Activated naive CD4-positive, alpha-beta T cell treated with anti-CD3 and anti-CD28 coated beads, Interleukin-2, amount 50 U/mL, for 72 hours (primary cell): ENCODE measurements at regions not wholly inside any gene's neighbourhood (a gene's known extent, or its start where the extent isn't known, plus 50 kb on each side); places are given as distances from the start of the nearest gene placed in this dataset.
"Not testable (repeated sequence)": the region's sequence is repeated elsewhere in the genome, so short reads cannot be mapped to it uniquely, and the experiment has no call there.

Experiments used
- ATAC-seq, 2 donors: fragments of 150-1000 bp; cut with Tn5 transposase; 2 replicates each; pipeline ENCODE4 v1.10.0; 2021; ENCODE audit warnings: mild to moderate bottlenecking in 2 of 2, moderate library complexity in 2 of 2
- DNase-seq, 2 donors: peaks; one replicate each; pipeline ENCODE4 v3.0.0; 2021 to 2022; ENCODE audit warnings: low spot score in 2 of 2
- H3K27ac Mint-ChIP-seq, 2 donors: one replicate each; pipeline ENCODE4 v1.8.0; 2022; ENCODE audit warnings: mild to moderate bottlenecking in 2 of 2, mixed read lengths in 2 of 2
- H3K36me3 Mint-ChIP-seq, 2 donors: one replicate each; pipeline ENCODE4 v1.8.0; 2022; ENCODE audit warnings: mixed read lengths in 2 of 2
- H3K9me3 Mint-ChIP-seq, 2 donors: one replicate each; pipeline ENCODE4 v1.8.0; 2022; ENCODE audit warnings: mixed read lengths in 2 of 2

DNA sequence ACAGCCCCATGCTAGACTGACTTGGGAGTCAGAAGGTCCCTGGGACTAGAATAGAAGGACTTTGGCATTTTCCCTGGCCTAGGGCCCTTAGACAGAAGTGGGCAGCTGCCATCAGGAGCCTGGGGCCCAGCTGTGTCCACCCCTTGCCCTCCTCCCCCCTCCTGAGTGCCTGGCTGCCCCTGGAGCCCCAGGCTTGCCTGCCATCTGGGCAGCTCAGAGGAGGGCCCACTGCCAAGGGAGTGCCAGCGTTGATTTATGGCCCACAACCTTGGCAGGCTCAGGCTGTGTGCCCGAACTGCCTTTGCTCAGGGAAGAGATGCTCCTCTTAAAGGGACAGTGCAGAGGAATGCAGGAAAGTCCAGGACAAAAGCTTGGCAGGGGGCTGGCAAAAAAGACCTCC lies 439.1 kb downstream of the SPATA31A7 start:
- H3K27ac Mint-ChIP-seq, H3K9me3 Mint-ChIP-seq, ATAC-seq, H3K36me3 Mint-ChIP-seq, DNase-seq: not testable (repeated sequence)

DNA sequence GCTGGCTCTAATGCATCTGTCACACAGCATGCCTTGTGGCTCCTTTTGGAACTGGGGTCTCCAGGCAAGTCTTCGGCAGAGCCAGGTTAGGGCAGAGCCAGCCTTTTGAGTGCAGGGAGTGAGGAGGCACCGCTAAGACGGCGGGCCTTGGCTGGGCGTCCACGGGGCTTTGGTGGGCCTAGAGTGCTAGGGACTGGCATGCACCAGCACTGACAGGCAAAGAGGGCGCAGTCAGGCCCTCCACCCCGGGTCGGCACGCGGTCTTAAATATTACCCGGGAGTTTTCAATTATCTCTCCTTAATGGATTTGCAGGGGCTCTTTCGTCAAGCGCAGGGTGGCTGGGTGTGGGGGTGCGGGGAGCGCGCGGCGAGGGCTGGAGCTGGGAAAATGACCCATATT lies 444.4 kb downstream of the SPATA31A7 start:
- H3K36me3 Mint-ChIP-seq = peaks cover 0 to 8% of the 10 kb centered on the region in 2 donors
- ATAC-seq (no peak), DNase-seq (no peak)
- H3K9me3 Mint-ChIP-seq = peaks cover 4 to 5% of the 10 kb centered on the region in 2 donors
- H3K27ac Mint-ChIP-seq = no peak overlapping the region

DNA sequence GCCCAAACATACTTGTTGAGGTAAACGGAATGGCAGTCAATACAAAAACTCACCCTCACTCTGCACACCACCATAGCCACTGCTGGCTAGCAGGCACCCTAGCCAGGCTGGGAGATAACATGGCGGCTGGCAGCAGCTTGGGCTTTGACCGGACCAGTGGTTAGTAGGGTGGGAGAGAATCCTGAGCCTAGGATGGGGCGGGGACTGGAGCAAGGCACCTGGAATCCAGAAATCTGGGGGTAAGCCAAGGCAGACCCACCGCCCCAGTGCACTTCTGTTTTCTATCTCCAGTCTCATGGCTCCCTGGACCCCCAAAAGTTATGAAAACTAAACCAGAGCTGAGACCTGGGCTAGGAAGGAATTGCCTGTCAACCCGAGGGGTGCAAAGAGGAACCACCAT lies 474.4 kb downstream of the SPATA31A7 start:
- DNase-seq = peak in 1 of 2 donors; percentile 28
- H3K27ac Mint-ChIP-seq = not testable (repeated sequence)

DNA sequence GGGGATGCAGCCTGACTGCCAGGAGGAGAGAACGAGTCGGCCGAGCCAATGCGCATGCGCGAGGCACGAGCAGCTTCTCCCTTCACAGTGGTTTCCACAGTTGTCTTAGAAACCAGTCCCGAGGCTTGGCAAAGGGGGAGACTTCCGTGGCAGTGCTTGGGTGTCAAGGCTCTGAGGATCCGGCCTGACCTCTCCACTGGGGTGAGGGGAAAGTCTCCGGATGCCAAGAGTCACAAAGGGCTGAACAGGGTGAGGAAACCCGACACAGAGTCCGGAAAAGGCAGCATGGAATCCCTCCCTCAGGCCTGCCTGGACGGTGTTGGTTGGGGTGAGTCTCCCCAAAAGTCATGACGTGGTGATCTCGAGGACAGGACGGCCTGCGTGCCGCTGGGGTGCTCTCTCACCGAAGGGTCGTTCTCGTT lies 475.5 kb downstream of the SPATA31A7 start:
- peaks cover 11 to 12% of the 10 kb centered on the region in 2 donors for H3K36me3 Mint-ChIP-seq
- ATAC-seq (no peak), DNase-seq (no peak)
- peaks cover 12 to 20% of the 10 kb centered on the region in 2 donors for H3K9me3 Mint-ChIP-seq
- H3K27ac Mint-ChIP-seq = no peak overlapping the region

More for the DNA sequence above, 474.4 kb downstream of the SPATA31A7 start:
- ATAC-seq, H3K36me3 Mint-ChIP-seq: not testable (repeated sequence)
- H3K9me3 Mint-ChIP-seq = peaks cover 7 to 13% of the 10 kb centered on the region in 2 donors

DNA sequence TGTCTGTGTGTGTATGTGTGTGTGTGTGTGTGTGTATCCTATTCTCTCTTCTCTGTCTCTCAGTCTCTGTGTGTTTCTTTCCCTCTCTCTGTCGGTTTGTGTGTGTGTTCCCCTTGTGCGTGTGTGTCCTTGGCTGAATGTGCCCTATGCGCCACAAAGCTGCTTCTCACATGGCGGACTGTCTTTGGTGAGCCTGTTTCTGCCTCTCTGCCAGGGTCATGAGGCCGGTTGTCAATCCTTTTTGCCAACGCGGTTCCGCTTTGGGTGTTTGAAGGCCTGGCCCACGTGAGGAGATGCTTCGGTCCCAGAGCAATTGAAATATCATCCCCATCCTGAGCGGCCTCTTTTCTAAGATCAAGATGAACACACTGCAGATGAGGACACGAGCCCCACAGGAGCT lies 476.0 kb downstream of the SPATA31A7 start:
- no peak for ATAC-seq
- Mint-ChIP-seq H3K27ac (no peak overlapping the region), H3K9me3 (peaks cover 14 to 25% of the 10 kb centered on the region in 2 donors), H3K36me3 (peaks cover 16 to 17% of the 10 kb centered on the region in 2 donors)
- no peak for DNase-seq

DNA sequence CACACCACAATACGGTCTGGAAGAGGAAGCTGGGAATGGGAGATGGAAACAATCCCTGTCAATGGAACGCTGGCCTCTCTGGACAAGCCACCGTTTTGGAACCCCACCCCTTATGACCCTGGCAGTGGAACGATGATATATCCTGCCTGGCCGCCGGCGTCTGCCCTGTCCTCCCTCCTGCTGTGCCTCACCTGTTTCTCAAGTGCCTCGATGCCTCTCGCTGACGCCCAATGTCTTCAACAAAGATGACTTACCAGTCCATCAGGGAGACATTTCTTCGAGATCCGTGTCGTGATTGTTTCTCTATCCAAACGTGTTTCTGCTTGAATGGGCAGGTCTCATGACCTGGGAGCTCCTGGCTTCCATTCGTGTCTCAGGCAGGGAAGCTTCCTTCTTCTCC lies 476.5 kb downstream of the SPATA31A7 start:
- Mint-ChIP-seq H3K27ac (no peak overlapping the region), H3K36me3 (peaks cover 20 to 22% of the 10 kb centered on the region in 2 donors), H3K9me3 (peaks cover 17 to 28% of the 10 kb centered on the region in 2 donors)
- no peak for DNase-seq
- no peak for ATAC-seq

DNA sequence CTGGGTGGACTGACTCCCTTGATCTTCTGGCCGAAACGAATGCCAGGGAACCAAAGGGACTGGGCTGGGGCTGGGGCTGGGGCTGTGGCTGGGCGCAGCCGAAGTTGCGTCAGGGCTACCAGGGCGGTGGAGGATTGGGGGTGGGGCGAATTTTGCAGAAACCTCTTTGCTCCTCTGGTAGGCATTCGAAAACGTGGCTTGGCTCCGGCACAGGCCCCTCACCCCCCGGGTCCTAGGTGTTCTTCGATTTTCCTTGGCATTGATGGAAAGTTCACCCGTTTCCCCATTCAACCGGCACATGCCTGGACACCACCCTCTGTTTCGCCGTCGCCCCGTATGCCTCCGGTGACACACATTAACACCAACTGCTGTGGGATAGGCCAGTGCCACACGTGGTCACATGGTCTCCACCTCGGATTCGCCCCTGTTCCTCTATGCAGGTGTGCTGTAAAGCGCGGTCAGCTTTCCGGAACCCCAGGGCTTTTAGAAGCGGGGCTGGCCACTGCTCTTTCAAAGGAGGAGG lies 477.1 kb downstream of the SPATA31A7 start:
- DNase-seq (no peak), ATAC-seq (no peak)
- no peak overlapping the region for H3K27ac Mint-ChIP-seq
- H3K36me3 Mint-ChIP-seq = peaks cover 26% of the 10 kb centered on the region in 2 donors
- H3K9me3 Mint-ChIP-seq = peaks cover 19 to 29% of the 10 kb centered on the region in 2 donors

DNA sequence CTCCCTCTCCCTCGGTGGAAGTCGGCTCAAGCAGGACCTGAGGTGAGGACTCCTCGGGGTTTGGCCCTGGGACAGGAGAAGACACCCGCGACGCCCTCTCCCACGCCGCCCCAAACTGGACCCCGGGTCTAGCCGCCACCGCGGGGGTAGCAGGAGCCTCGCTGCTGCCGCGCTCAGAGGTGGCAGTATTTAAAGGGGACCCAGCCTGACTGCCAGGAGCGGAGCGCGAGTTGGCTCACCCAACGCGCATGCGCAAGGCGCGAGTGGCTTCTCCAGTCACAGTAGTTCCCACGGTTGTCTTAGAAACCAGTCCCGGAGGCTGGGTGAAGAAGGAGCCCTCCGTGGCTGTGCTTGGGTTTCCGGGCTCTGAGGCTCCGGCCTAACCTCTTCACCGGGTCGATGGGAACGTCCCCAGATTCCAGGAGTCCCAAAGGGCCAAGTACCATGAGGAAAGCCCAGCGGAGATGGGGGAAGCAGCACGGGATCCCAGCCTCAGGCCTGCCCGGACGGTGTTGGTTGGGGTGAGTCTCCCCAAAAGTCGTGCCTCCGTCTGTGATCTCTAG lies 477.8 kb downstream of the SPATA31A7 start:
- peaks cover 30 to 33% of the 10 kb centered on the region in 2 donors for H3K36me3 Mint-ChIP-seq
- H3K9me3 Mint-ChIP-seq = peaks cover 22 to 35% of the 10 kb centered on the region in 2 donors
- ATAC-seq = no peak
- H3K27ac Mint-ChIP-seq = no peak overlapping the region
- DNase-seq = peak in 1 of 2 donors; percentile 35

DNA sequence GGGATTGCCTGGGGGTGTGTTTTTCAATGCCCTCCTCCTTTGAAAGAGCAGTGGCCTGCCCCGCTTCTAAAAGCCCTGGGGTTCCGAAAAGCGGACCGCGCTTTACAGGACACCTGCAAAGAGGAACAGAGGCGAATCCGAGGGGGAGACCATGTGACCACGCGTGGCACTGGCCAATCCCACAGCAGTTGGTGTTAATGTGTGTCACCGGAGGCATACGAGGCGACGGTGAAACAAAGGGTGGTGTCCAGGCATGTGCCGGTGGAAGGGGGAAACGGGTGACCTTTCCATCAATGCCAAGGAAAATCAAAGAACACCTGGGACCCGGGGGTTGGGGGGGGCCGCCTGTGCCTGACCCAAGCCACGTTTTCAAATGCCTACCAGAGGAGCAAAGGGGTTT lies 478.4 kb downstream of the SPATA31A7 start:
- H3K9me3 Mint-ChIP-seq = peaks cover 22 to 37% of the 10 kb centered on the region in 2 donors
- peaks cover 31 to 34% of the 10 kb centered on the region in 2 donors for H3K36me3 Mint-ChIP-seq
- peak in 1 of 2 donors; percentile 4 for DNase-seq
- not testable (repeated sequence) for H3K27ac Mint-ChIP-seq, ATAC-seq

DNA sequence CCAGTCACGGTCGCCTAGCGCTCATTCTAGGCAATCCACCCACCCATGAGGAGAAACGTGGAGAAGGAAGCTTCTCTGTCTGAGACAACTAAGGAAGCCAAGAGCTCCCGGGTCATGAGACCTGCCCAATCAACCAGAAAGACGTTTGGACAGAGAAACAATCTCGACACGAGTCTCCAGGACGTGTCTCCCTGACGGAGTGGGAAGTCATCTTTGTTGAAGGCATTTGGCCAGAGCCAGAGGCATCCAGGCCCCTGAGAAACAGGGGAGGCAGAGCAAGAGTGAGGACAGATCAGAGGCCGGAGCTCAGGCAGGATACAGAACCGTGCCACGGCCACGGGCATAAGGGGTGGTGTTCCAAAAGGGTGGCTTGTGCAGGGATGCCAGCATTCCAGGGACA lies 479.0 kb downstream of the SPATA31A7 start:
- ATAC-seq (no peak), DNase-seq (peak in 1 of 2 donors; percentile 11)
- H3K36me3 Mint-ChIP-seq = peaks cover 34 to 35% of the 10 kb centered on the region in 2 donors
- H3K9me3 Mint-ChIP-seq = peaks cover 22 to 42% of the 10 kb centered on the region in 2 donors
- no peak overlapping the region for H3K27ac Mint-ChIP-seq

DNA sequence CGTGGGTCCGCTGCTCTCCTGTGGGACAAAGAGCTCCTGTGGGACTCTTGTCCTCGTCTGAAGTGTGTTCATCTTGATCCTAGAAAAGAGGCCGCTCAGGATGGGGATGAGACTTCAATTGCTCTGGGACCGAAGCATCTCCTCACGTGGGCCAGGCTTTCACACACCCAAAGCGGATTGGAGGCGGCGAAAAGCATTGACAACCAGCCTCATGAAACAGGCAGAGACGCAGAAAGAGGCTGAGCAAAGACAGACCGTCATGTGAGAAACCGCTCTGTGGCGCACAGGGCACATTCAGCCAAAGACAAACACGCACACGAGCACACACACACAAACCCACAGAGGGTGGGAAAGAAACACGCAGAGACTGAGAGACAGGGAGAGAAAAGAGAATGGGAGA lies 479.5 kb downstream of the SPATA31A7 start:
- DNase-seq = no peak
- no peak for ATAC-seq
- Mint-ChIP-seq H3K36me3 (peaks cover 34 to 35% of the 10 kb centered on the region in 2 donors), H3K27ac (no peak overlapping the region), H3K9me3 (peaks cover 22 to 42% of the 10 kb centered on the region in 2 donors)

DNA sequence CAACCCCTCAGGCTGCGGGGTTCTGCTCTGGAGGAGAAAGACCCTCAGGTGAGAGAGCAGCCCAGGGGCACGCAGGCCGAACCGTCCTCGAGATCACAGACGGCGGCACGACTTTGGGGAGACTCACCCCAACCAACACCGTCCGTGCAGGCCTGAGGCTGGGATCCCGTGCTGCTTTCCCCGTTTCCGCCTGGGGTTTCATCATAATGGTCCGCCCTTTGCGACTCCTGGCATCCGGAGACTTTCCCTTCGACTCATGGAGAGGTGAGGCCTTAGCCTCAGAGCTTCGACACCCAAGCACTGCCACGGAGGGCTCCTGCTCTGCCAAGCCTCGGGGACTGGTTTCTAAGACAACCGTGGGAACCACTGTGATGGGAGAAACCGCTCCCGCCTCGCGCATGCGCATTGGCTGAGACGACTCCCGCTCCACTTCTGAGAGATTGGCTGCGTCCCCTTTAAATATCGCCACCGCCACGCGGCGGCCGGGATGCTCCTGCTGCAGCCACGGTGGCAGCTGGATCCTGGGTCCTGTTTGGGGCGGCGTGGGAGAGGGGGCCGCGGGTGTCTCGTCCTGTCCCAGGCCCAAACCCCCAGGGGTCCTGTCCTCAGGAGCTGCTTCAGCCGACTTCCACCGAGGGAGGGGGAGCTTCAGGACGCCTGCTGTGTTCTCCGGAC lies 480.1 kb downstream of the SPATA31A7 start:
- ATAC-seq, H3K27ac Mint-ChIP-seq: not testable (repeated sequence)
- Mint-ChIP-seq H3K9me3 (peaks cover 22 to 42% of the 10 kb centered on the region in 2 donors), H3K36me3 (peaks cover 34 to 36% of the 10 kb centered on the region in 2 donors)
- peak in 1 of 2 donors; percentile 34 for DNase-seq

DNA sequence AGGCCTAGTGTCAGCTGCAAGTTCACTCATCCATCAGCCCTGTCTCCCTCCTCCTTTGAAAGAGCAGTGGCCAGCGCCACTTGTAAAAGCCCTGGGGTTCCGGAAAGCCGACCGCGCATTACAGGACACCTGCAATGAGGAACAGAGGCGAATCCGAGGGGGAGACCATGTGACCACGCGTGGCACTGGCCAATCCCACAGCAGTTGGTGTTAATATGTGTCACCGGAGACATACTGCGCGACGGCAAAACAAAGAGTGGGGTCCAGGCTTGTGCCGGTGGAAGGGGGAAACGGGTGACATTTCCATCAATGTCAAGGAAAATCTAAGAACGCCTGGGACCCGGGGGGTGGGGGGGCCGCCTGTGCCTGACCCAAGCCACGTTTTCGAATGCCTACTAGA lies 480.8 kb downstream of the SPATA31A7 start:
- DNase-seq = no peak
- Mint-ChIP-seq H3K9me3 (peaks cover 25 to 40% of the 10 kb centered on the region in 2 donors), H3K27ac (no peak overlapping the region), H3K36me3 (peaks cover 34 to 41% of the 10 kb centered on the region in 2 donors)
- no peak for ATAC-seq

DNA sequence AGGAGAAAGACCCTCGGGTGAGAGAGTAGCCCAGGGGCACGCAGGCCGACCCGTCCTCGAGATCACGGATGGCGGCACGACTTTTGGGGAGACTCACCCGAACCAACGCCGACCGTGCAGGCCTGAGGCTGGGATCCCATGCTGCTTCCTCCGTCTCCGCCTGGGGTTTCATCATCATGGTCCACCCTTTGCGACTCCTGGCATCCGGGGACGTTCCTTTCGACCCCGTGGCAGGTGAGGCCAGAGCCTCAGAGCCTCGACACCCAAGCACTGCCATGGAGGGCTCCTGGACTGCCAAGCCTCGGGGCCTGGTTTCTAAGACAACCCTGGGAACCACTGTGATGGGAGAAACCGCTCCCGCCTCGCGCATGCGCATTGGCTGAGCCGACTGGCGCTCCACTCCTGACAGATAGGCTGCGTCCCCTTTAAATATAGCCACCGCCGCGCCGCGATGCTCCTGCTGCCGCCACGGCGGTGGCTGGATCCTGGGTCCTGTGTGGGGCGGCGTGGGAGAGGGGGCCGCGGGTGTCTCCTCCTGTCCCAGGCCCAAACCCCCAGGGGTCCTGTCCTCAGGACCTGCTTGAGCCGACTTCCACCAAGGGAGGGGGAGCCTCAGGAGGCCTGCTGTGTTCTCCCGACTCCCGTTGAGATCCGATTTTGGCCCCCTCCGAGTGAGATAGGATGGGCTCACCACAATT lies 481.6 kb downstream of the SPATA31A7 start:
- peaks cover 21 to 36% of the 10 kb centered on the region in 2 donors for H3K9me3 Mint-ChIP-seq
- H3K27ac Mint-ChIP-seq = no peak overlapping the region
- ATAC-seq (no peak), DNase-seq (peak in 1 of 2 donors; percentile 34)
- peaks cover 34 to 41% of the 10 kb centered on the region in 2 donors for H3K36me3 Mint-ChIP-seq

DNA sequence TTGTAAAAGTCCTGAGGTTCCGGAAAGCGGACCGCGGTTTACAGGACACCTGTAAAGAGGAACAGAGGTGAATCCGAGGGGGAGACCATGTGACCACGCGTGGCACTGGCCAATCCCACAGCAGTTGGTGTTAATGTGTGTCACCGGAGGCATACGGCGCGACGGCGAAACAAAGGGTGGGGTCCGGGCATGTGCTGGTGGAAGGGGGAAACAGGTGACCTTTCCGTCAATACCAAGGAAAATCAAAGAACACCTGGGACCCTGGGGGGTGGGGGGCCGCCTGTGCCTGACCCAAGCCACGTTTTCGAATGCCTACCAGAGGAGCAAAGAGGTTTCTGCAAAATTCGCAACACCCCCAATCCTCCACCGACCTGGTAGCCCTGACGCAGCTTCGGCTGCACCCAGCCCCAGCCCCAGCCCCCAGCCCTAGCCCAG lies 482.3 kb downstream of the SPATA31A7 start:
- H3K36me3 Mint-ChIP-seq = peaks cover 34 to 44% of the 10 kb centered on the region in 2 donors
- peak in 1 of 2 donors; percentile 20 for DNase-seq
- H3K27ac Mint-ChIP-seq, ATAC-seq: not testable (repeated sequence)
- H3K9me3 Mint-ChIP-seq = peaks cover 21 to 33% of the 10 kb centered on the region in 2 donors

DNA sequence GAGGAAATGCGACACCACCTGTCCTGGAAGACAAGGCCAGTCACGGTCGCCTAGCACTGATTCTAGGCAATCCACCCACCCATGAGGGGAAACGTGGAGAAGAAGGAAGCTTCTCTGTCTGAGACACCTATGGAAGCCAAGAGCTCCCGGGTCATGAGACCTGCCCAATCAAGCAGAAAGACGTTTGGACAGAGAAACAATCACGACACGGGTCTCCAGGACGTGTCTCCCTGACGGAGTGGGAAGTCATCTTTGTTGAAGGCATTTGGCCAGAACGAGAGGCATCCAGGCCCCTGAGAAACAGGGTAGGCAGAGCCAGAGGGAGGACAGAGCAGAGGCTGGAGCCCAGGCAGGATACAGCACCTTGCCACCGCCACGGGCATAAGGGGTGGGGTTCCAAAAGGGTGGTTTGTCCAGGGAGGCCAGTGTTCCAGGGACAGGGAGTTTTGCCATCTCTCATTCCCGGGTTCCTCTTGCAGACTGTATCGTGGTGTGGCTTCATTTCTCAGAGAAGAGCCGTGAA lies 482.9 kb downstream of the SPATA31A7 start:
- Mint-ChIP-seq H3K36me3 (peaks cover 34 to 46% of the 10 kb centered on the region in 2 donors), H3K9me3 (peaks cover 21 to 32% of the 10 kb centered on the region in 2 donors)
- H3K27ac Mint-ChIP-seq, ATAC-seq: not testable (repeated sequence)
- DNase-seq = peak in 1 of 2 donors; percentile 20
